Uterus (tissue), 3 donors: ENCODE measurements at regions not wholly inside any gene's neighbourhood (a gene's known extent, or its start where the extent isn't known, plus 50 kb on each side); places are given as distances from the start of the nearest gene placed in this dataset.
"Not testable (repeated sequence)": the region's sequence is repeated elsewhere in the genome, so short reads cannot be mapped to it uniquely, and the experiment has no call there.

ENCODE experiments used
- DNase-seq, 2 donors: peaks; one replicate each; pipeline ENCODE4 v3.0.0-alpha.2; 2019 to 2020
- H3K27ac ChIP-seq, 2 donors: fragments of 200-600 bp; sonication (generic); 1 replicate in 1 of 2; 2 replicates in 1 of 2; pipeline ENCODE4 v1.5.1; 2016 to 2018
- H3K27me3 ChIP-seq, 2 donors: fragments of 200-600 bp; sonication (generic); one replicate each; pipeline ENCODE4 v1.5.1; 2018 to 2019; ENCODE audit warnings: control low read depth in 1 of 2
- H3K36me3 ChIP-seq, 2 donors: fragments of 200-600 bp; sonication (generic); one replicate each; pipeline ENCODE4 v1.5.1; 2019; ENCODE audit warnings: control low read depth in 1 of 2
- H3K4me1 ChIP-seq, 2 donors: fragments of 200-600 bp; sonication (generic); one replicate each; pipeline ENCODE4 v1.5.1; 2018 to 2019; ENCODE audit warnings: control low read depth in 1 of 2
- H3K4me3 ChIP-seq, 2 donors: fragments of 200-600 bp; sonication (generic); 1 replicate in 1 of 2; 2 replicates in 1 of 2; pipeline ENCODE4 v1.5.1; 2018 to 2019; ENCODE audit warnings: mild to moderate bottlenecking in 1 of 2
- H3K9me3 ChIP-seq, 2 donors: fragments of 200-600 bp; sonication (generic); one replicate each; pipeline ENCODE4 v1.5.1; 2019; ENCODE audit warnings: control low read depth in 1 of 2
- CTCF ChIP-seq, 4 experiments: fragments of 200-600 bp in 2 of 4; fragments of 450-650 bp in 2 of 4; sonication (generic) in 2 of 4; IDR thresholded peaks; one replicate each; pipeline ENCODE4 v1.5.1; 2016 to 2019; ENCODE audit warnings: antibody characterized with exemption in 4 of 4, mild to moderate bottlenecking in 2 of 4, moderate library complexity in 1 of 4
- POLR2A ChIP-seq, 2 donors: fragments of 450-650 bp; IDR thresholded peaks; one replicate each; pipeline ENCODE4 v1.6.1; 2016; ENCODE audit warnings: antibody characterized with exemption in 2 of 2, mild to moderate bottlenecking in 1 of 2, moderate library complexity in 1 of 2
- intact Hi-C: fragments of 100-400 bp; cut with DNase I; formaldehyde crosslinking; loops from one replicate; pipeline ENCODE4 v1.15.1; 2023; ENCODE audit warnings: low total_unique reads
- donor health status: DM: yes; HTN: yes; CAD: no.

DNA sequence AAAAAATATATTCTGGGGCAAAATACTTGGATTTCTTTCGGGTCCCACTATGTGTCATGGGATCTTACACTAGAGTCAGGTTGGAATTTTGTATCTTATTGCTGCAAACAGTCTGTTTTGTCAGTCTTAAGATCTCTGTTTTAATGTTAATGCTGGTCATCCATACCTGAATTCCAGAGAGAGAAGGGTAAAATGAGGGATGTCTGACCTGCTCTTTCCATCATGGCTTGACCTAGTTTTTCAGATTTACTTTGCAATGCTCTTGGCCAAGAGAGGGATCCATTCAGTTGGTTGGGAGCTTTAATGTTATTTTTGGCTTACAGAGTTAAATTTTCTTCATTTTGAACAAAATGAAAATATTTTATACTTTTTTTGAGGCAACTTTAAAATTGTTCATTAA lies 117.2 kb downstream of the CASP12 start:
- Histone ChIP-seq H3K36me3 (no peaks in the 10 kb centered on the region), H3K27ac (no peak overlapping the region), H3K4me3 (no peak overlapping the region), H3K9me3 (no peaks in the 10 kb centered on the region), H3K27me3 (no peaks in the 10 kb centered on the region), H3K4me1 (no peaks in the 10 kb centered on the region)
- TF ChIP-seq POLR2A (IDR thresholded peaks at IDR 0.05): no peak
- TF ChIP-seq CTCF (IDR thresholded peaks at IDR 0.05): no peak
- intact Hi-C loops: no loop called here
- no peak for DNase-seq

DNA sequence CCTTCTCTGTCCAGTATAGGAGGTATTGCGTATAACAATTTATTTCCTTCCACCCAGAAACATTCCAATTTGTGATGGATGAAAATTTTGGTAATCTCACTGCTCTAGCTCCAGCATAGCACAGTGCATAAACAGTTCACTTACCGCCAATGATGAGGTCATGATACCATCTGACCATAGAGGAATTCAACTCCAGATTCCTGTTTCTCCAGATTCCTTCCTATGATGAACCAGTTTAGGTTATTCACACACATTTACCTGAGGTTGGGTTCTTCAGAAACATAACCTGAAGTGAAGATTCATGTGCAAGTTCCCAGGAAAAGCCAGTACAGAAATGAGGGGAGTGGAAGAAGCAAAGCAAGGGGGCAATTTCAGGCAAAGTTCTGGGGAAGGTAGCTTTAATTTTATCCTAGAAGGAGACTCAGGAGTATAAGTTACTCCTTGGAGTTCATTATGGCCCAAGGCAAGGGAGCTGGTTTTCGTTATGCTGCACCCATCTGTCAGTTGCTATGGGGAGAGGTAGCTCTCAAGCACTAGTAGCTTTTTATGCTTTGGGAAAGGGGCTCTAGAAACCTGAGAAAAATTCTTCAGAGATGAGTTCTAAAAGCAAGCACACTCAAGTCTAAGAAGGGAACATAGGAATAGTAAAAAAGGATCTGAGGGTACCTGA lies 121.6 kb downstream of the CASP12 start:
- Histone ChIP-seq H3K4me1 (no peaks in the 10 kb centered on the region), H3K9me3 (no peaks in the 10 kb centered on the region), H3K36me3 (no peaks in the 10 kb centered on the region), H3K27me3 (no peaks in the 10 kb centered on the region), H3K4me3 (no peak overlapping the region), H3K27ac (no peak overlapping the region)
- intact Hi-C loops: no loop called here
- DNase-seq: no peak
- TF ChIP-seq CTCF (IDR thresholded peaks at IDR 0.05) (no peak), POLR2A (IDR thresholded peaks at IDR 0.05) (no peak)

DNA sequence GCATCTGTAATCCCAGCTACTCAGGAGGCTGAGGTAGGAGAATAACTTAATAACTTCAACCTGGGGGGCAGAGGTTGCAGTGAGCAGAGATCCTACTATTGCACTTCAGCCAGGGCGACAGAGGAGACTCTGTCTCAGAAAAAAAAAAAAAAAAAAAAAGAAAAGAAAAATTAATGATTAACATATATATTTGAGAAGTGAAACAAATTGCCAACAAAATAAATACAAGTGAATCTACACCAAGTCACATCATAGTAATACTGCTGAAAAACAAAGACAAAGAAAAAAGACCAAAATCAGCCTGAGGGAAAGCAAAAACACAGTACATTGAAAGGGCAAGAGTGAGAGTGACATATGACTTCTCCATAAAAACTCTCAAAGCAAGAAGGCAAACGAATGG lies 123.7 kb downstream of the CASP12 start:
- TF ChIP-seq POLR2A (IDR thresholded peaks at IDR 0.05): no peak
- TF ChIP-seq CTCF (IDR thresholded peaks at IDR 0.05): no peak
- no peak for DNase-seq
- Histone ChIP-seq H3K36me3 (no peaks in the 10 kb centered on the region), H3K27me3 (no peaks in the 10 kb centered on the region), H3K9me3 (no peaks in the 10 kb centered on the region), H3K27ac (no peak overlapping the region), H3K4me3 (no peak overlapping the region), H3K4me1 (no peaks in the 10 kb centered on the region)
- intact Hi-C loops: no loop called here

- H3K4me3 ChIP-seq: no peak overlapping the region
- no peaks in the 10 kb centered on the region for H3K9me3 ChIP-seq
- H3K27me3 ChIP-seq: no peaks in the 10 kb centered on the region
- no peaks in the 10 kb centered on the region for H3K36me3 ChIP-seq
- H3K4me1 ChIP-seq: no peaks in the 10 kb centered on the region
- no peak overlapping the region for H3K27ac ChIP-seq
- intact Hi-C loops: no loop called here
- DNase-seq: no peak
- no peak for TF ChIP-seq CTCF (IDR thresholded peaks at IDR 0.05)
- no peak for TF ChIP-seq POLR2A (IDR thresholded peaks at IDR 0.05)
These were observed 125.4 kb downstream of the CASP12 start for GRCh38 chr11:104772806-104773241.

GRCh38 chr11:104771763-104772162 lies 126.5 kb downstream of the CASP12 start:
- Histone ChIP-seq H3K27me3 (no peaks in the 10 kb centered on the region), H3K36me3 (no peaks in the 10 kb centered on the region), H3K27ac (no peak overlapping the region), H3K4me3 (no peak overlapping the region), H3K4me1 (no peaks in the 10 kb centered on the region), H3K9me3 (no peaks in the 10 kb centered on the region)
- no peak for TF ChIP-seq CTCF (IDR thresholded peaks at IDR 0.05)
- no peak for TF ChIP-seq POLR2A (IDR thresholded peaks at IDR 0.05)
- intact Hi-C loops: no loop called here
- no peak for DNase-seq

- H3K36me3 ChIP-seq, H3K27ac ChIP-seq, H3K4me3 ChIP-seq, H3K9me3 ChIP-seq, H3K27me3 ChIP-seq, intact Hi-C loops, DNase-seq, H3K4me1 ChIP-seq: not testable (repeated sequence)
These were observed 127.2 kb downstream of the CASP12 start for GRCh38 chr11:104771046-104771445.
